ENCODE measurements at regions not wholly inside any gene's neighbourhood (a gene's known extent, or its start where the extent isn't known, plus 50 kb on each side); places are given as distances from the start of the nearest gene placed in this dataset.
A peak's percentile ranks its signal among the peaks of the same experiment; 100 is the strongest.

DNA sequence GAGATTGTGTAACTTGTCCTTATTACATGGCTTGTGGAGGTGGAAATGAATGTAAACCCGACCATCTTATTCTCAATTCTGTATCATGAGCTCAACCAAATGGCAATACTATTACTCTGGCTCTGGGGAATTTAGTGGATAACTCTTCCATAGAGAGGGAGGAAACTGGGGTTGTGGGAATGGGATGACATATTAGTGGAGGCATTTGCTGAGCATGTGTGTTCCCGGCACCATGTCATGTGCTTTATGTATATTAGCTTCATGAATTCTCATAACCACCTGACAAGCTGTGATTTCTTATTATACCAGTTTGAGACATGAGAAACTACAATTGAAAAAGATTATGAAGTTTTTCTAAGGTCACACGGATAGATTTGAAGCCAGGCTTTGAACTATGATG, 112.8 kb upstream of the TMEFF2 start:
- DNase-seq (ENCODE audit: low read depth) = no peak
- in situ Hi-C loops (cut with HindIII; ENCODE audit: low pct_unique_long_range_greater_than_20kb, low sequenced_read_pairs) = no loop called here

DNA sequence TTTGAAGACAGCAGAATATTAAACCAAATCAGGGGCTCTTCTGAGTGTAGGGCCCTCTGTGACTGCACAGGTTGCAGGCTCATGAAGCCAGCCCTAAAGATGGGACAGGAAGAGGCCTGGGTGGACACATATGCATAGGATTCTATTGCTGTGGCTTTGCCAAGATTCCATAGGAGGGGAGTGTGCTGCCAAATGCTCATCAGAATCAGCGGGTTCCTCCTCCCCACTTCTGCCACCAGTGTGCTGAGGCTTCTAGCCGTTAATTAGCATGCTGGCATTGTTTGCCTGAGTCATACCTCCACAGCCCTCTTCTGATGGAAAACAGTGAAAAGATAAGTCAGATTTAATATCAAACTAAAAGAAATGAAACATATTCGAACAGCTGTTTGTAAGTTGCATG, 103.9 kb upstream of the TMEFF2 start:
- no peak for DNase-seq (ENCODE audit: low read depth)

DNA sequence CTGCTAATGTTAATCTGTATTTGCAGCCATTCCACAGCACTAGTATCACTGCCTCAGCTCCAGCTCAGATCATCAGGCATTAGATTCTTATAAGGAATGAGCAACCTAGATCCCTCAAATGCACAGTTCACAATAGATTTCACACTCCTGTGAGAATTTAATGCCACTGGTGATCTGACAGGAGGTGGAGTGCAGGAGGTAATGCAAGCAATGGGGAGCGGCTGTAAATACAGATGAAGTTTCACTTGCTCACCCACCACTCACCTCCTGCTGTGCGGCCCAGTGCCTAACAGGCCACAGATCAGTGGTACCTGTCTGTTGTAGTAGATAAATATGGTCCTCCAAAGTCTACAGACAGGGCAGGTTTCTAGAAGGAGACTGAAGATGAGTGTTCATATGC, 97.7 kb upstream of the TMEFF2 start:
- in situ Hi-C loops (cut with HindIII; ENCODE audit: low pct_unique_long_range_greater_than_20kb, low sequenced_read_pairs) = no loop called here
- DNase-seq (ENCODE audit: low read depth) = no peak

More for the DNA sequence above, 103.9 kb upstream of the TMEFF2 start:
- in situ Hi-C loops (cut with HindIII; ENCODE audit: low pct_unique_long_range_greater_than_20kb, low sequenced_read_pairs) = no loop called here

DNA sequence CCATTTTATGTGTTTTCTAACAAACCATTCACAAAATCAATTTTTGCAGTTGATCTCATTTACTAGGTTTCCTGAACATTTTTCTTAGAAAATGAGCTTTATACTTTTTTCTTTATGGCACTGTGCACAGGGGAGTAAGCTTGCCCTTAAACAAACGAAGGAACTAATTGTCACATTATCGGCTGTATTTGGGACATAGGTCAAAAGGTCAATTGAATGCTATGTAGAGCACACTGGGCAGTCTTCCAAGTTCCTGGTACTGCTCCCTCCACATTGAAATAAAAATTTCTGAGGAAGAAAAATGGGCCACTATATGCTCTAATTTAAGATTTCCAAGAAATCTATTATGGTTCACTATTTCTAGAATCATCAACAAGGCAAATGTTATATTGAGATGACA, 93.6 kb upstream of the TMEFF2 start:
- DNase-seq (ENCODE audit: low read depth) = no peak

DNA sequence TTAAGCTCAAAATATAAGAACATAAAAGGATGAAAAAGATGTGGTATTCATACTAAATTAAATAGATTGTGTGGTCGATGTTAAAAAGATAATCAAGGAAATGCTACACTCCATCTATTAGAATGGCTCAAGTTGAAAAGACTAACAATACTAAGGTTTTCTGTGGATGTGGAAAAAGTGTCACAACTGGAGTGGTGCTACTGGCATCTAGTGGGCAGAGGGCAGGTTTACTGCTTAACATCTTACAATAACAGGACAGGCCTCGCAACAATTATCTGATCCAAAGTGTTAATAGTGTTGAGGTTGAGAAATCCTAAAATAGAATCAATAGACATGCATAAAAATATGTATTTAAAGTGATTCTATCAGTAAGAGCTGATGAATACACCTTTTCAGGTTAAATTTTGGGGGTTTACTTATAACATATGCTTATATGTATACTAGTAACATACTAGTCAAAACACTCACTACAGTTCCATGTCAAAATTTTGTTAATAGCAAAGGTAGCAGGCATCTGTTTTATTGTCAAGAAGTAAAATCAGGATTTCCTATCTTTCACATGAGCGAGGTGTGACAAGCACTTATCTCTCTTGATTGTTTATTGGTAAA, 91.5 kb upstream of the TMEFF2 start:
- in situ Hi-C loops (cut with HindIII; ENCODE audit: low pct_unique_long_range_greater_than_20kb, low sequenced_read_pairs) = no loop called here
- peak; percentile 16 for DNase-seq (ENCODE audit: low read depth)

More for the DNA sequence above, 93.6 kb upstream of the TMEFF2 start:
- in situ Hi-C loops (cut with HindIII; ENCODE audit: low pct_unique_long_range_greater_than_20kb, low sequenced_read_pairs) = no loop called here

DNA sequence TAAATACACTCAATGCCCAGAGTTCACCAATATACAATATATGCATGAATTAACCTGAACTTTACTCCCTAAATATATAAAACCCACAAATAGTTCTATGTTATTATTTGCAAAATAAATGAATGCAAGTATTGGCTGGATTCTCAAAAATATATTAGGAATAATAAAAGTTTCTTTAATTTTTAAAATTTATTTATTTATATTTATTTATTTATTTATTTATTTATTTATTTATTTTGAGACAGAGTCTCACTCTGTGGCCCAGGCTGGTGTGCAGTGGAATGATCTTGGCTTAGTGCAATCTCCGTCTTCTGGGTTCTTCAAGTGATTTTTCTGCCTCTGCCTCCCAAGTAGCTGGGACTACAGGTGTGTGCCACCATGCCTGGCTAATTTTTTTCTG, 88.7 kb upstream of the TMEFF2 start:
- no peak for DNase-seq (ENCODE audit: low read depth)
- in situ Hi-C loops (cut with HindIII; ENCODE audit: low pct_unique_long_range_greater_than_20kb, low sequenced_read_pairs) = no loop called here

DNA sequence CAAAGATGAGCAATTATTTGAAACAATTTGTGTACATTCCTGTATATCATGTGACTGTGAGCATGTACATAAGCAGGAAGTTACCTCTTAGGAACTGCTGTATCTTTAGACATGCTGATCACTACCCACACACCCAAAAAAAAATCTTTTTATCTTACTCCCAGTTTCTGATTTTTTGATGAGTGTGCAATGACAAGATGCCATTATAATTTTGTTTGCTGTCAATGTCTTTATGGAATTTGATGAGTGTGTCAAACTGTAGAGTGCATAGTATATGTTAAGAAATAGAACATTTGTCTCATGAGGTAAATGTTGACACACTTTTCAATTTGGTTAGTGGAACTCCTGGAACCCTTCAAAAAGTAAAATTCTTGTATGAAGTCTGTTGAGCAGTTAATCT, 84.0 kb upstream of the TMEFF2 start:
- in situ Hi-C loops (cut with HindIII; ENCODE audit: low pct_unique_long_range_greater_than_20kb, low sequenced_read_pairs) = no loop called here
- no peak for DNase-seq (ENCODE audit: low read depth)

DNA sequence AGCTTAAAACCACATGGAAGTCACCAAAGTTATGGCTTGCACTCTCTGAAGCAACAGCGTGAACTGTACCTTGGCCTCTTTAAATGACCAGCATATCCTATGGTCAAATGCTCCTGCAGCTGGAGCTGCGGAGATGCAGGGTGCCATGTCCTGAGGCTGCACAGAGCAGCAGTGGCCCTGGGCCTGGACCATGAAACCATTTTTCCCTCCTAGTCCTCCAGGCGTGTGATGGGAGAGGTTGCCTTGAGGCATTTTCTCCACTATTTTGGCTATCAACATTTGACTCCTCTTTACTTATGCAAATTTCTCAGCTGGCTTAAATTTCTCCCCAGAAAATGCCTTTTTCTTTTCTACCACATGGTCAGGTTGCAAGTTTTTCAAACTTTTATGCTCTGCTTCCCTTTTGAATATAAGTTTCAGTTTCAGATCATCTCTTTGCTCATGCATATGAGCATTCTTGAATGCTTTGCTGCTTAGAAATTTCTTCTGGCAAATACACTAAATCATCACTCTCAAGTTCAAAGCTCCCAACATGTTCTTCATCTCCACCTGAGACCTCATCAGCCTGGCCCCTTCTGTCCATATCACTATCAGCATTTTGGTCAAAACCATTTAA, 82.9 kb upstream of the TMEFF2 start:
- no peak for DNase-seq (ENCODE audit: low read depth)
- in situ Hi-C loops (cut with HindIII; ENCODE audit: low pct_unique_long_range_greater_than_20kb, low sequenced_read_pairs) = no loop called here

DNA sequence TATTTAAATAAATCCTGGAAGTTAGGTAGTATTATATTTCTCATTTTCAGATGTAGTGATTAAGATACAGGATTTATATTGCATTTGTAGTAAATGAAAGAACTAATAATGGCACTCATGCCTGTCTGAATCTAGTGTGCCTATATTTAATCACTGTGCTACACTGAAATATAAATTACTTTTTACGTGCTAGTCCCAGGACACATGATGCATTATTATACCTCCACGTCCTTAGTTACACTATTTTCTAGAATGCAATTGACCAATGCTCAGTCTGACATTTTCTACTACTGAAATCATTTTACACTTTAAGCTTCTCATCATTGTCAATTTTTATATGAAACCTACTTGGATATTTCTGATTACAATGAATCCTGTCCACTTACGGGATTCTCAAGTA, 80.9 kb upstream of the TMEFF2 start:
- in situ Hi-C loops (cut with HindIII; ENCODE audit: low pct_unique_long_range_greater_than_20kb, low sequenced_read_pairs) = no loop called here
- no peak for DNase-seq (ENCODE audit: low read depth)

DNA sequence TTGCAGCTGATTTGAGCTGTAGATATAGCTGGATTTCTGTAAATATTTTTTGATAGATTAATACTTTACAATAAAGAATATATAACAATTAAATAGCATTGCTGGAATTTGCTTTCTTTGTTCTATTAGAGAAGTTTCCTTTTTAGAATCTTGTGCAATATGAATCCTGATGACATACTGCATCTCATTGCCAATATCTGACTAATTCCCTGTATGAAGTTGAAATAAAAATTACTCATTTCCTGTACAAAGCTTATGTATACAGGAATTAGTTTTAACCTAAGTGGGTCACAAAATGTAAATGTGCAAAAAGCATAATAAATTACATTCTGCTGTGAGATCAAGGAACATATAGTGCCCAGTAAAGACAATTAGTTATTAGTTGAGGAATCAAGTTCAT, 72.8 kb upstream of the TMEFF2 start:
- in situ Hi-C loops (cut with HindIII; ENCODE audit: low pct_unique_long_range_greater_than_20kb, low sequenced_read_pairs) = no loop called here
- DNase-seq (ENCODE audit: low read depth) = no peak

DNA sequence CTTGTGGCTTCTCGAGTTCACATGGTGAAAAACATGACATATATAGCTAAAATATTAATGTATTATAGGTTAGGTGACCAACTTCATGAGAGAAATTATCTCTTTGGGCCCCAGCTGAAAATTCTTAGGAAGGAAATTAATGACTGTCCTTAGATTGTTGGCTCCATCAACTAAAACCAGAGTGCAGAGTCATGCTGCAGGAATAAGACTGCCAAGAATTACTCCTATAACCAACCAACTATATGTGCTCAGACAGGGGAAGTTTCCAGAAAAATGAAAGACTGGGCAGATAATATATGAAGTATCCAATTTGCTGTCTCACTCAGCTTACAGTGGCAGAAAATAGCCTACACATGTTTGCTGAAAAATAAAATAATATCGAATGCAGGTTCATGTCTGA, 71.0 kb upstream of the TMEFF2 start:
- DNase-seq (ENCODE audit: low read depth) = no peak
- in situ Hi-C loops (cut with HindIII; ENCODE audit: low pct_unique_long_range_greater_than_20kb, low sequenced_read_pairs) = no loop called here

DNA sequence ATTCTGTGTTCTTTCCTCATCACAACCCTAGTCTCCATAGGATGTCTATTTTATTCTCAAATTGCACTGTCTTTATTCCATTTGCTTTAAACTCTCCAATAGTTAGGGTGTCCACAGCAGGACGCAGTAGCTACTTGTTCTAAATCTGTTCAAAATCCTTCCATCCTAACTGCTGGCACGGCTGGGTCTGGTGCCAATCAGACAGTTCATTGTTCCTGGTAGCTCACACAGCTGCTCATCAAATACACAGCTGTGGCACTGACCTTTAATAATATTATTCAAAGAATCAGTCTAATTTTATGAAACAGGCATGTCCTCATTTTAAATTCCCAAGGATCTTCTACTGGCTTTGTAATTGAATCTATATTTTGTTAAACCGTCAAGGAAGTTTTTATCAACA, 59.7 kb upstream of the TMEFF2 start:
- DNase-seq (ENCODE audit: low read depth) = no peak

DNA sequence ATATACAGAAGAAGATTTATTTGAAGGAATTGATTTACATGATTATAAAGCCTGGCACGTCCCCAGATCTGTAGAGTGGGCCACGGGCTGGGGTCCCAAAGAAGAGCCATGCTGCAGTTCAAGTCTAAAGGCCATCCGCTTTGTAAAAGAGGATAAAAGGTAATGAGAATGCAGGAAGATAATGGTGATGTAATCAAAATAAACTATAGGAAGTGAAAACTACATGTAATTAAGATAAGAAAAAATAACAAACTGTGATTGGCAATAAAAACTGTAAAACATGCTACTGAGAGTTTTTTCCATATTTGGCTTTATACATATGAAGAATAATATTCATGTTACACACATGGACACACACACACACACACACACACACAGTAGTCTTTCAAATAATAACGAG, 59.0 kb upstream of the TMEFF2 start:
- no peak for DNase-seq (ENCODE audit: low read depth)
- in situ Hi-C loops (cut with HindIII; ENCODE audit: low pct_unique_long_range_greater_than_20kb, low sequenced_read_pairs) = no loop called here

More for the DNA sequence above, 59.7 kb upstream of the TMEFF2 start:
- in situ Hi-C loops (cut with HindIII; ENCODE audit: low pct_unique_long_range_greater_than_20kb, low sequenced_read_pairs) = no loop called here

DNA sequence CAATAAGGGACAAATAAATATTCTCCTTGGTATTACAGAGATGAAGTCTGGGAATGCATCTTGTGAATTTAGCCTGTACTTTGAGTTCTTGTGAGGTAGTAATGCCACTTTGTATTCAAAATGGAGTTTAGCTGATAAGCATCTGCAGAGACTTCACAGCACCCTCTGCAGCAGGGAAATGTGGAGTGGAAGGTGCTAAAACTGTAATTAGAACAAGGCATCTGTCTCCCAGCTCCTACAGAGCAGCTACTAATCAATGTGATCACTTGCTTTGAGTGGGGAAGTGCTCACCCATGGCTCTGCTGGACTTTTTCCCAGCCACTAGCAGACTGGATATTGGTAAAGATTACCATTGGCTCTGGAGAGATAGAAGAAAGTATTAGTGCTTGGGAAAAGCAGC, 56.2 kb upstream of the TMEFF2 start:
- no peak for DNase-seq (ENCODE audit: low read depth)
- in situ Hi-C loops (cut with HindIII; ENCODE audit: low pct_unique_long_range_greater_than_20kb, low sequenced_read_pairs) = no loop called here

DNA sequence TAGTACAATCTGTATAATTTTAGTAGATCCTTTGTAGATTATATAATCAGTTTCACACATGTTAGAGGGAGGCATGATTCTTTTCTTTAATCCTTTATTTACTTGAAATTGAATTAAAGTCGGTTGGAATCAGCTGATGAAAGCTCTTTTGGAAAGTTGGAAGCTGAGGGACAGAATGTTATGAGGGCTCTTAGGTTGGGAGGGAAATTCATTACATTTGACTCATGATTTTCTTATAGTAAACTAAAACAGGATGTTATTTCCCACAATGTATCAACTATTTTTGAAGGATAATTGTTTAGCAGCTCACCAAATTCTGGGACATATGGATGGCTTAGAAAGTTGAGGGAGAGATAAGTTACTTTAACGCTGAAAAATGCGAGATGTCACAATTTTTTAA, 52.7 kb upstream of the TMEFF2 start:
- in situ Hi-C loops (cut with HindIII; ENCODE audit: low pct_unique_long_range_greater_than_20kb, low sequenced_read_pairs) = no loop called here
- no peak for DNase-seq (ENCODE audit: low read depth)

DNA sequence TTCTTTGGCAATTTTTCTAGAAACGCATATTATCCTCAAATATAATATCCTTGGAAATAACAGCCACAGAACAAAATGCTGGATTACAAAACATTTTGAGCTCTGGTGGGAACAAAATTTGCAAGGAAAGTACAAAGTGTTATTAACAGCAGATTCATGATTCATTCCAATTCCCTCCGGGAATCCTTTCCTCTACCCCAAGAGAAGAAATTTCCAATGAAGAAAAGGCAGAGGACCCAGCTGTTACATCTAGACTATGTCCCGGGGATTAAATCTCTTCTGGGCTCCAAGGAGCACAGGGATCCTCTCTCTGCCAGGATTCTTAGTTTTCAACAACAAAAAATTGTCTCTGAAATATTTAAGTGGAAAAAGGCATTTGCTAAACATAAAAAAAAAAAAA, 51.6 kb upstream of the TMEFF2 start:
- DNase-seq (ENCODE audit: low read depth) = no peak
- in situ Hi-C loops (cut with HindIII; ENCODE audit: low pct_unique_long_range_greater_than_20kb, low sequenced_read_pairs) = no loop called here

DNA sequence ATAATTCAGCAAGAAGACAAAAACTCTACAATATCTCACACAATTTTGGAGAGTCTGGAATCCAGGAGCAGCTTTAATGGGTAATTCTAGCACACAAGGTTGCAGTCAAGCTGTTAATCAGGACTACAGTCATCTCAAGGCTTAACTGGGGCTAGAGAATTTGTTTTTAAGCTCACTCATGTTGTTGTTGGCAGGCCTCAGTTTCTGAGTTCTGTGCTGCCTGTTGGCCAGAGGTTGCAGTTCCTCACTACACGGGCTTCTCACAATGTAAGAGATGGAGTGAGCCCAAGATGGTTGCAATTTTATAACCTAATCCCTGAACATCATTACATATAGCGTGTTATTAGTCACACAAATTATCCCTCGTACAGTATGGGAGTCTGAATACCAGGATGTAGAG, 50.6 kb upstream of the TMEFF2 start:
- in situ Hi-C loops (cut with HindIII; ENCODE audit: low pct_unique_long_range_greater_than_20kb, low sequenced_read_pairs) = no loop called here
- no peak for DNase-seq (ENCODE audit: low read depth)

All from Caki2 (cell line).